ENCODE measurements at regions not wholly inside any gene's neighbourhood (a gene's known extent, or its start where the extent isn't known, plus 50 kb on each side); places are given as distances from the start of the nearest gene placed in this dataset.
A peak's percentile ranks its signal among the peaks of the same experiment; 100 is the strongest.

GRCh38 chr7:33757050-33757449 is 148.3 kb upstream of the BMPER start:
- no peak for DNase-seq

DNA sequence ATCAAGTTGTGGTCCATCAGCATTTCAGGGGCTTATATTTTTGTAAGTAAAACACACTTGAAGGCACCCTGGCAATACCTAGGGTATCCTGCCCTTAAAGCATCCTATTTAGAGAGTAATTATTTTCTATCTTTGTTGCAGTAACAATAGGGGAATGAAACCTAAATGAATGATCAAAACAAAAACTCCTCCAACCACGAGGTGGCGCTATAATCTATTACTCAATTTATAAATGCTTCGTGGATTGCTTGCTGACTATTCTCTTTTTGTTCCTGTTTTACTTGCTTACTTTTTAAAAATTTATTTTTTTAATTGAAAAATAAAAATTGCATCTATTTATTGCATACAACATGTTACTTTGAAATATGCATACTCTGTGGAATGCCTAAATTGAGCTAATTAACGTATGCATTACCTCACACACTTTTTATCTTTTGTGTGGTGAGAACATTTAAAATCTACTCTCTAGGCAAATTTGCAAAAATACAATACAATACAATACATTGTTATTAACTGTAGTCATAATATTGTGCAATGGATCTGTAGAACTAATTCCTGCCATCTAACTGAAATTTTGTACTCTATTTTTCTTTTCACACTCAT is 147.7 kb upstream of the BMPER start:
- DNase-seq: peak; percentile 30 to 53

DNA sequence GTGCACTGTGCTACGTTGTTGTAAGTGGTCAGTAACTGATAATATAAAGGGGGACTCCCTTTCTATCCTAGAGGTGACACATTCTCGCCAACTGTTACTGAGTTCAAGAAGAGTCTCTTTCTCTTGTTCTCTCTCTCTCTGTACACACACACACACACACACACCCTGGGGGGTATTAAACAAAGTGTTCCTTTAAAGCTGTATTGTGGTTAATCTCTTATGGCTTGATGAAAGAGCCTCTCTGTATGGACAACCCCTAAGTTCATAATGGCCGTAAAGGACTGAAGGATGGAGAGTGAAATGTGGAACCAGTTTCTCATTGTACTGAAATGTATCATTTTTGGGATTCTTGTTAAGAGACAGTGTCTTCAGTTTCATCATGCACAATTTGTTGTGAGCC is 145.2 kb upstream of the BMPER start:
- no peak for DNase-seq

GRCh38 chr7:33760834-33761233 is 144.5 kb upstream of the BMPER start:
- no peak for DNase-seq

DNA sequence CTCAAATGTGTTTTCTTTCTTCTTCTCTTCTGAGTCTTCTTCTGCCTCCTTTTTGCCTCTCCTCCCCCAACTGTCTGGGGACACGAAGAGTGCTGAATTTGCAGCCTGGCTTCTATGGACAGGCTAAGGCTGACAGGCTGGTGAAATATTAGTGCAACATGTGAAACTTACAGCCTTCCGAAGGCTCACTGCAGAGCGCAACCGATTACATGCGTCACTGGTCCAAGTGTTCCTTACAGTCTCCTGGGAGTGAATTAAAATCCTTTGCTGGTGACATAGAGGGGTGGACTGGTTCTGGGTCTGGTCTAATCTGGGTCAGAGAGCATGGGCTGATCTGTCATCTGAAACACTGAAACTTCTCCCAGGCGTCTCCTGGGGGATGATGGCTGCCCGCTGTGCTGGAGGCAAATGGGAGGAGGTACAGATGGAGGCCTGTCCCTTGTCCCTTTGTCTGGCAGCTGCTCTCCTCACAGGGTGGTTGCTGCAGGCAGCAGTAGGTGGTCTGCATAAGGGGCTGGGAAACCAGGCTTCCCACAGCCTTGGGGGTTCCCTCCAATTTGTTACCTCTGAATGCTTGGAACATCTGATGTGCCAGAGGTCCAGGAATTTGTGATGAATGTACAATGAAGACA is 143.8 kb upstream of the BMPER start:
- DNase-seq: no peak

DNA sequence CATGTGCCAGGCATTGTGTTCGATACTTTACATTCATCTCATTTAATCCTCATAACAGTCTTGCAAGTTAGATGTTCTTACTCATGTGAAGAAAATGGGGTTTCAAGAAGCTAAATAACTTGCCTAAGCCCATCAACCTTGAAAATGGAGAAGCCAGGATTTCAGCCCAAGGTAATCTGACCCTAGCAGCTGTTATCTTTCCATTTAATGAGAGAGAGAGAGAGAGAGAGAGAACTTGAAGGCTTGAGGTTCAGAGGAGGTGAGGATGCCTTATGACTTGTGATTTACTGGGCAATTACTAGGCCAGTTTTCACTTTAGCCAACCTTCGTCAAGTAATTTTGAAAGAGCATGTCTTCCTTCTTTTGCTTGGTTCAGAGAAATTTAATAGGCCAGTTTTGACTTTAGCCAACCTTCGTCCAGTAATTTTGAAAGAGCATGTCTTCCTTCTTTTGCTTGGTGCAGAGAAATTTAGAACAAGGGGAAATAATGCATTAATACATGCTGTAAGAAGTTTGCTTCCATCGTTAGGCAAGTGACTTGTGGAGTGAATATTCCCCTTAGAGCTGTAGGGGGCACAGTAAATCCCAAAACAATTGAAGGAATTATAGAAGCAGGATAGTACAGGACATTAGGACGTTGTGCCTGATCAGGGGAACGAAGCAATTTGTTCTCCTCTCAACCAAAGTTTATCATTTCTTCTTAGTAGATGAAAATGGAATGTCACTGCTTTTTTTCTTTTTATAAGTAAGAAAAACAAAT is 143.0 kb upstream of the BMPER start:
- no peak for DNase-seq

DNA sequence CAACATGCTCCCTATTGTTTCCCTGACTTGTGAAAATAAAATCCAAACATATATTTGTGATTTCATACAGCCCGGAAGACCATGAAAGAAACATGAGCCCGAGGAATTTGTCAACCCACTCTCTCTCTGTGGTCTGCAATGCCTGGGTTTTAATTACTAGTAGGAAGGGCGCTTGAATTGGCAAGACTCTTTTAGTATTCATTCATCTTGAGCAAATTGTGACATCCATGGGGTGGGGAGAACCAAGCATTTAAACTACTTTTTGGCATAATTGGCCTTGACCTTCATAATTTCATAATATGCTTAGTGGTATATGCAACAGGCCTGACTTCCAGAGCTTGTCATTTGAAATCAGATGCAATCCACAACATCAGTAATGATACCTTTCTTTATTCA is 142.4 kb upstream of the BMPER start:
- DNase-seq: no peak

DNA sequence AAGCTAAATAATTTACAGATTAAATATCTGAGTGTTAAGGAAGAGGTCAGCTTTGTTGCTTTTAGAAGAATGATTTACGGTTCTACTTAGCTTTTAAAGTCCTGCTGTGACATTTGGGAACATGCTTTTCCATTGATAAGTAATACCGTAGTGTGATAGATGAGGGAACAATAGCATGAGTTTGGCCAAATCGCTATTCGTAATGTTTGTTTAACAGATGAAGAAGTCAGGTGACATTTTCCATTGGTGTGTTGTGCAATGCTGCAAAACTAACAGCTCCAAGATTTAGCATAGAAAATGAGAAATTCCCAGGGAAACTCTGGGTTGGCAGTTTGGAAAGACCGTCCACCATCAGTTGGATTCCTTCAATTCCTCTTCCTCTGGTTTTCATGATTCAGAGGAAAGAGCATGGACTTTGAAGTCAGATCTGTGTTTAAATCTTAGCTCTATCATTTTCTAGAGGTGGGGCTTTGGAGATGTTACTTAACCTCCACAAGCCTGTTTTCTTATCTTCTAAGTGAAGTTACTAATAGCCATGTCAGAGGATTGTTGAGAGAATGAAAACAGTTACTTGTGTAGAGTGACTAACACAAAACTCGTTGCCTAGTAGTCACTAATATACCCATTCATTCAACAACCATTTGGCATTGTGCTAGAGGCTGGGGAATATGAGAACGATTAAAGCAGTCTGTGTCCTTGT is 140.4 kb upstream of the BMPER start:
- no peak for DNase-seq

GRCh38 chr7:33766405-33766804 is 138.9 kb upstream of the BMPER start:
- no peak for DNase-seq

DNA sequence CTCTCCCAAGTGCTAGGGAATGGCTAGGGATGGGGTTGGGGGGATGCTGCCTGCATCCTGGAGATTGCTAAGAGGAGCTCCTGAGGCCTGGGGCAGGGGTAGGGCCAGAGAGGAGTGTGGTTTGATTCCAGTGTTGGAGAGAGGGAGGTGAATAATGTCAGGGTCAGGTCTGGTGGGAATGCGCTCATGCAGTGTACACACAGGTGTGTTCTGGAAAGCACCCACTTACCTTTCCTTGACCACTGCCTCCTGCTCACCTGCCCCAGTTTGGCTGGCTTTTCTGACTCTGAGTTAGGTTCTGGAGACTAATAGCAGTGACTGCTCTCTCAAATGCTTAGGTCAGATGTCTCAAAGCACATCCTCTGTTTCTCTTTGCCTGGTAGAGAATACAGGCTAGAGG is 135.4 kb upstream of the BMPER start:
- DNase-seq: no peak

GRCh38 chr7:33770576-33770975 is 134.8 kb upstream of the BMPER start:
- no peak for DNase-seq

DNA sequence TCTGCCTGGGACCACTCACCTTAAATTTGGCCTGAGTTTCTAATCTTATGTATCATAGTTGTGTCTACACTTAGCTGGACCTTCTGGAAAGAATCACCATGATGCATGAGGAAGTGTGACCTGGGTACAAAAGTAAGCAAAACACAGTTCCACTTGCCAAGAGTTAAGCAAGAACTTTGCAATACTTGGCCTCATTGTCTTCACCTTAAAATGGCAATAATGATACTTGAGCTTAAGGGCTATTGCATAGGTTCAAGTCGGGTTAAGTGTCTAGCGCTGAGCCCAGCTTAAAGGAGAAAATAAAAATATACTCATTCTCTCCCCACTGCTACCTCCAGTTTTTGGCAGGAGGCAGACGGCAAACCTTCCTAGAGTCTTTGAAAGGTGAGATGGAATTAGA is 133.9 kb upstream of the BMPER start:
- DNase-seq: no peak

DNA sequence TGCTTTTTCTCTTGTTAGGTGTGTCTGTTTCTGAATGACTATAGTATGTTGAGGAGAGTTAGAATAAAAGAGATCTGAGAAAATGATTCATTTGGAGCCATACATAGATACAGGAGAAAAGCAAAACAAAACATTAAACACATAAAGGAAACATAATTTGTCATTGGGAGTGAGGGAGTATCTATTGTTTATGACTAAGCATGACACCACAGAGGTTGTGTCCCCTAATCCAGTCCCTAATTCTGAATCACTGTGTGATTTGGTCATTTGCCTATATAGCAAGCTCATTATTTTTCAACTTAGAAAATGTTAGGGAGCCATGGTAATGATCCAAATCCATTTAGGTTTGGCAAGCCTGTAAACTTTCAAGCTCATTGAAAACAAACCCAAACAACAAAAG is 132.3 kb upstream of the BMPER start:
- DNase-seq: no peak

DNA sequence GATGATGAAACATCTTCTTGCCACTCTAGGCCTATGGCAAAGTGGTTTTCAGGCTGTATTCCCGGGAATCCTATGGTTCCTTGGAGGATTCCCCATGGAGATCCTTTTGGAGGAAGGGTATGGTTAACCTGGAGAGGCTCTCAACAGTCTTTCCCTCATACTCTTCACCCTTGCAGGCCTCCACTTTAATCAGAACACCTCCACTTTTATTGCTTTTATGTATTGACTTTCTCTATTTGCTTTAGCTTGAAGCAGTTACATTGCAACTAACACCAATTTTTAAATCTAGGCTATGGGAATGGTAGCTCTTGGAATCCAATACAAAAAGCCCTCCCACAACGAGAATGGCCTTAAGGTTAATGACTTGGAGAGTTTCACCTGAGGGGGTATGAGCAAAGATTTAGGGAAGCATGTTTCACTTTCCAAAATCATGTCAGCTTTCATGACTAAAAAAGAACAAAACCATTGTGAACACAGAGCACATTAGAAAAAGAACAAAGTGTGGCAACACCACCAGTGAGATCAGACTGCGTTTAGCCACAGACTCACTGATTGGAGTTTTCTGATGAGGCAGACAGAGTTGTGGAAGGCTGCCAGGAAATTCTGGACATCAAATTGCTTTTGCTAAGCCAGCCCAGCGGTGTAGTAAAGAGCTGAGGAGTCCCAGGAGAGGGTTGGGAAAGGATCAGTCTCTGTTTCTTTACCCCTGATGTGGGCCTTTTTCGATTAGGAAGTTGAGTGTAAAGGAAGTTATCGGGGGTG is 130.4 kb upstream of the BMPER start:
- no peak for DNase-seq

DNA sequence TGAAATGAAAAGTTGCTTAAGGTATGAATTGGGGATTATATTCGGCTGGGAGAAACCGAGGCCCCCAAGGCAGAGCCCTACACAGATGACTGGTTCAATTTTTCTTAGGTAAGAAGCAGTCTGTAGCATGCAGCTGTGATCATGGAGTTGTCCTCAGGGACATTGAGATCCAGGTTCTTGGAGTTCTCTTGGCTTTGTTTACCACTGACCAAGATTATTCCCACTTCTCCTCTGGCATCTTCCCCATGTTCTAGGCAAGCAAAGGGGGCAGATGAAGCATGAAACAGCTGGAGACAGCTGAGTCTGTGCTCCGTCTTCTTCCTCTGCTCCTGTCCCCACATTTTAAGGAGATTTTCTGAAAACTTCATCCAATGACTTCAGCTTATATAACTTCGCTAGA is 129.5 kb upstream of the BMPER start:
- no peak for DNase-seq

DNA sequence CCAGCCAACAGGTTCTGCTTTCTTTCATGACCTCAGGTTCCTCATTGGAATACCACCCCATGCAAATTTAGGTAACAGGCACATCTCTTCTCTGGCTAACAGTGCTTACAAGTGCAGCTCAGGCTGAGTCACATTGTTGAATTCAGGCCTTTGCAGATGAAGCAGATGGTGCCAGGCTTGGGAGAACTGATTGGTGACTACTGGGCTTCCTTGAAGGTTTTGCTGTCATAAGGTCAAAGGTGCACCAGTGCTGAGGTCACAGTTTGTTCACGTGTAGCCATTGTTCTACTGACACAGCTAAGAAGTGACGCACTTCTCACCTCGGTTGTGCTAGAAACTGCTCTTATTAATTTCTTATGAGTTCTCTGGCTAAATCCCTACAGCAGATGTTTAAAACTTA is 128.6 kb upstream of the BMPER start:
- DNase-seq: no peak

DNA sequence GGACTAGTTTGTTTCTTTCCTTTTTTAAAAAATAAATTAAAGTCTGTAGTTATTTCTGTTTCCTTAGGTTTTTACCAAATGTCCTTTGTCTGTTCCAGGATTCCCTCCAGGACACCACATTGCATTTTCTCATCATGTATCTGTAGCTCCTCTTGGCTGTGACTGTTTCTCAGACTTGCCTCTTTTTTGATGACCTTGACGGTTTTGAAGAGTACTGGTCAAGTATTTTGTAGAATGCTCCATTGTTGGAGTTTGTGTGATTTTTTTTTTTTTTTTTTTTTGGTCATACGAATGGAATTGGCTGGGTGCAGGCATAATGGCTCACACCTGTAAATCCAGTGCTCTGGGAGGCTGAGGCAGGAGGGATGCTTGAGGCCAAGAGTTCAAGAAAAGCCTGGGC is 127.1 kb upstream of the BMPER start:
- DNase-seq: no peak

- DNase-seq: no peak
Measured at GRCh38 chr7:33779216-33779615, 126.1 kb upstream of the BMPER start.

- DNase-seq: no peak
Measured at GRCh38 chr7:33781167-33781566, 124.2 kb upstream of the BMPER start.

GRCh38 chr7:33781796-33782195 is 123.5 kb upstream of the BMPER start:
- no peak for DNase-seq

DNA sequence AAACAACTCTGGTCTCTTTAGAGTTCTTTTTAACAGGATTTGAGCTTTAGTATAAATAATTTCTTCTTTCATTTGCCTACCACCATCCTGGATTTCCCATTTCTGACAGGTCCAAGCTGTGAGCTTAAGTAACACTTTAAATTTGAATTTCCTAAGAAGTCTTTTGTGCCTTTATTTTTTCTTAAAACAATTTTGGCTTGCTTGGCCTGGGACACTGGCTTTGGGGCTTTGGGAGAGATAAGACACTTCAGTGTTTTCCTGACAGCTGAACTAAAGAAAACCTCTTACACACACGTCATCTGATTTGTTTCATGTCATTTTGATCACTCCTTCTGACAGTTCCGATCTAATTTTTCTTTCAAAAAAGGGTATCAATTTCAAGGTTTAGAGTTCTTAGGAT is 121.3 kb upstream of the BMPER start:
- DNase-seq: no peak

GRCh38 chr7:33788531-33788930 is 116.8 kb upstream of the BMPER start:
- DNase-seq: no peak
